ENCODE measurements at regions not wholly inside any gene's neighbourhood (a gene's known extent, or its start where the extent isn't known, plus 50 kb on each side); places are given as distances from the start of the nearest gene placed in this dataset.

- Histone ChIP-seq H3K79me2 (ENCODE audit: control insufficient read depth, insufficient read depth, low read length) (no peaks in the 10 kb centered on the region), H3K27ac (ENCODE audit: control insufficient read depth, insufficient read depth) (no peak overlapping the region), H3K4me2 (ENCODE audit: control insufficient read depth, insufficient read depth) (no peak overlapping the region), H3K4me1 (ENCODE audit: control insufficient read depth, insufficient read depth, low read length) (no peaks in the 10 kb centered on the region), H3K4me3 (no peak overlapping the region), H4K20me1 (ENCODE audit: control insufficient read depth, insufficient read depth) (no peaks in the 10 kb centered on the region), H3K9ac (ENCODE audit: control insufficient read depth, insufficient read depth, low read length) (no peak overlapping the region), H3K36me3 (ENCODE audit: control insufficient read depth in 2 of 2, insufficient read depth in 2 of 2, low read length in 1 of 2) (no peaks in the 10 kb centered on the region), H2AFZ (ENCODE audit: control insufficient read depth, low read depth, low read length) (no peak overlapping the region), H3K9me3 (replicated peaks; ENCODE audit: control insufficient read depth, insufficient read depth, low read length) (no peaks in the 10 kb centered on the region), H3K27me3 (replicated peaks in 1 of 2; ENCODE audit: control insufficient read depth in 2 of 2, insufficient read depth in 2 of 2, low read length in 1 of 2) (no peaks in the 10 kb centered on the region)
- SMC1A ChIA-PET (ENCODE audit: uncharacterized antibody, unreplicated experiment) = no interaction called here
- FAIRE-seq = no peak
- DNase-seq (ENCODE audit: low read depth, low spot score) = no peak
- no TSS peak for BruUV-seq (replicated peaks)
- TF ChIP-seq CBX3 (IDR thresholded peaks at IDR 0.05; ENCODE audit: borderline replicate concordance, low read depth) (no peak), CTCF (IDR thresholded peaks at IDR 0.05 in 2 of 3, conservative IDR thresholded peaks at IDR 0.05 in 1 of 3; ENCODE audit: control insufficient read depth in 2 of 3, extremely low read depth in 1 of 3, insufficient read depth in 1 of 3, low read depth in 3 of 3, low read length in 3 of 3) (no peak), TAF1 (IDR thresholded peaks at IDR 0.05; ENCODE audit: borderline replicate concordance, low read depth, low read length) (no peak), RBBP5 (conservative IDR thresholded peaks at IDR 0.05) (no peak), MAX (IDR thresholded peaks at IDR 0.05; ENCODE audit: low read depth, low read length) (no peak), BACH1 (IDR thresholded peaks at IDR 0.05; ENCODE audit: borderline replicate concordance) (no peak), E4F1 (IDR thresholded peaks at IDR 0.05; ENCODE audit: borderline replicate concordance, partially characterized antibody) (no peak), CBX5 (IDR thresholded peaks at IDR 0.05; ENCODE audit: low read depth) (no peak), SMARCA5 (IDR thresholded peaks at IDR 0.05) (no peak), ZSCAN29 (IDR thresholded peaks at IDR 0.05) (no peak), EZH2 (IDR thresholded peaks at IDR 0.05; ENCODE audit: borderline replicate concordance, control insufficient read depth, low read depth, low read length) (no peak), BCL3 (IDR thresholded peaks at IDR 0.05; ENCODE audit: borderline replicate concordance, insufficient read depth, low read depth, low read length, poor library complexity, severe bottlenecking) (no peak), ZBTB4 (CRISPR knock-in tag; IDR thresholded peaks at IDR 0.05) (no peak)
- CTCF ChIA-PET = no interaction called here
- RAD21 ChIA-PET (ENCODE audit: unreplicated experiment) = no interaction called here
- intact Hi-C loops (cut with micrococcal nuclease; ENCODE audit: unreplicated experiment) (no loop called here), in situ Hi-C loops (cut with MboI) (no loop called here)
- POLR2A ChIA-PET = no interaction called here
- 18% methylated on average over 3 of the region's 3 CpGs for WGBS (ENCODE audit: insufficient coverage, insufficient replicate concordance, low lambda C conversion rate, missing lambda C conversion rate)
- no peak for ATAC-seq
Observed at GRCh38 chr21:26698416-26698815, 125.3 kb upstream of the CYYR1 start.

Measured in GM12878 (cell line).